ENCODE measurements at regions not wholly inside any gene's neighbourhood (a gene's known extent, or its start where the extent isn't known, plus 50 kb on each side); places are given as distances from the start of the nearest gene placed in this dataset.

DNA sequence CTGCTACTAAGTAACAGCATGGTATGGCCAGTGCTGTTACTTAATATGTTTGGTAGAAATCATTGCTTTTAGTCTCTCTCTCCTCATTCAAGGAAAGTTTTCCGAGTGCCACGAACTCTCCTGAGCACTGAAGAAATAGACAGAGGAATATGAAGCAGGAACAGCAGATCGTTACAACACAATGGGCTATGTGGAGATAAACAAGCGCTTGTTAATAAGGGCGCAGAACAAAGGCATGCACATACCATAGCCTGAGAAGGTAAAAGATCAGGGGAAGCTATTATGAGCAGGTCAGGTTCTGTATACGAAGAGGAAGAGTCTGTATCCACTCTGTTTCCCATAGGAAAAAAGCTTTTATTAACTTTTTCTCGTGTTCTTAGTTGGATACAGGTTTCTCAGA lies 156.2 kb upstream of the CPNE8 start:
- no peak overlapping the region for H3K4me3 ChIP-seq (ENCODE audit: low read depth, low read length)
- ChIA-PET POLR2A (no interaction called here), CTCF (no interaction called here)
- no peak for TF ChIP-seq CTCF (IDR thresholded peaks at IDR 0.05; ENCODE audit: low read depth, low read length)
- no peak overlapping the region for H3K27ac ChIP-seq (ENCODE audit: low read depth, low read length)
- no peaks in the 10 kb centered on the region for H3K27me3 ChIP-seq (ENCODE audit: control insufficient read depth, insufficient read depth, low read length)
- peaks cover 7% of the 10 kb centered on the region for H3K9me3 ChIP-seq (ENCODE audit: control insufficient read depth, insufficient read depth, low read length)
- no peak for DNase-seq (ENCODE audit: low read depth, low spot score)

GRCh38 chr12:39048395-39048794 lies 143.0 kb upstream of the CPNE8 start:
- H3K4me3 ChIP-seq (ENCODE audit: low read depth, low read length) = no peak overlapping the region
- no peak overlapping the region for H3K27ac ChIP-seq (ENCODE audit: low read depth, low read length)
- POLR2A ChIA-PET = no interaction called here
- CTCF ChIA-PET = no interaction called here
- no peak for DNase-seq (ENCODE audit: low read depth, low spot score)
- TF ChIP-seq CTCF (IDR thresholded peaks at IDR 0.05; ENCODE audit: low read depth, low read length) = no peak
- H3K9me3 ChIP-seq (ENCODE audit: control insufficient read depth, insufficient read depth, low read length) = peaks cover 8% of the 10 kb centered on the region
- H3K27me3 ChIP-seq (ENCODE audit: control insufficient read depth, insufficient read depth, low read length) = no peaks in the 10 kb centered on the region

DNA sequence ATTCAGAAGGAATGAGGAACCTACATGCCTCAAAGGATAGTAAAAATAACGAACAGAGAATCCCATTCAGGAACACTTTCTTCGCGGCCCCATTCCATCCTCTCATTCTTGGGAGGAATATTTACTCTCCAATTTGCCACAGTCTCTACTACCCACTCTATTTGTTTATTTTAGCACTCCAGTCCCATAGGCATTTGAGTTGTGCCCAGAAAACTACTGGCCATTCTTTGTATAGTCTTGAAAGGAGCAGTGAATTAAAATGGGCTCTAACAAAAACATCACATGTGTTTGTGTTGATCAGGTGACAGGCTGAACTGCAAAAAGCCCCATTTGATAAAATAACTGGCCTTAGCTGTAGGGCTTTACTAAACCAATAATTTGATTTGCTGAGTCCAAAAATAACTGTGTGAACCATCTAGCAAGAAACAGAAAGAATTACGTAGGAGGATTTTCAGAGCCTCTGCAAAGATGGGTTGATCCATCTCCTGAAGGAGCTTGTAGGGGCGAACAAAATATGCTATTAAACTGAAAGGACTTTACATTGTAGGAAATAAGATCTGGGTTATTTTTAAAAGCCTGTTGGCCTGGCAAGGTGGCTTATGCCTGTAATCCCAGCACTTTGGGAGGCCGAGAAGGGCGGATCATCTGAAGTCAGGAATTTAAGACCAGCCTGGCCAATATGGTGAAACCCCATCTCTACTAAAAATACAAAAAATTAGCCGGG lies 142.3 kb upstream of the CPNE8 start:
- H3K27ac ChIP-seq (ENCODE audit: low read depth, low read length) = no peak overlapping the region
- H3K9me3 ChIP-seq (ENCODE audit: control insufficient read depth, insufficient read depth, low read length) = peaks cover 8% of the 10 kb centered on the region
- no peak for TF ChIP-seq CTCF (IDR thresholded peaks at IDR 0.05; ENCODE audit: low read depth, low read length)
- ChIA-PET POLR2A (no interaction called here), CTCF (no interaction called here)
- DNase-seq (ENCODE audit: low read depth, low spot score) = no peak
- no peaks in the 10 kb centered on the region for H3K27me3 ChIP-seq (ENCODE audit: control insufficient read depth, insufficient read depth, low read length)
- no peak overlapping the region for H3K4me3 ChIP-seq (ENCODE audit: low read depth, low read length)

GRCh38 chr12:39044754-39045153 lies 139.4 kb upstream of the CPNE8 start:
- no peak for DNase-seq (ENCODE audit: low read depth, low spot score)
- H3K9me3 ChIP-seq (ENCODE audit: control insufficient read depth, insufficient read depth, low read length) = peaks cover 7% of the 10 kb centered on the region
- no peak overlapping the region for H3K27ac ChIP-seq (ENCODE audit: low read depth, low read length)
- CTCF ChIA-PET = no interaction called here
- POLR2A ChIA-PET = no interaction called here
- H3K4me3 ChIP-seq (ENCODE audit: low read depth, low read length) = no peak overlapping the region
- no peaks in the 10 kb centered on the region for H3K27me3 ChIP-seq (ENCODE audit: control insufficient read depth, insufficient read depth, low read length)
- no peak for TF ChIP-seq CTCF (IDR thresholded peaks at IDR 0.05; ENCODE audit: low read depth, low read length)

DNA sequence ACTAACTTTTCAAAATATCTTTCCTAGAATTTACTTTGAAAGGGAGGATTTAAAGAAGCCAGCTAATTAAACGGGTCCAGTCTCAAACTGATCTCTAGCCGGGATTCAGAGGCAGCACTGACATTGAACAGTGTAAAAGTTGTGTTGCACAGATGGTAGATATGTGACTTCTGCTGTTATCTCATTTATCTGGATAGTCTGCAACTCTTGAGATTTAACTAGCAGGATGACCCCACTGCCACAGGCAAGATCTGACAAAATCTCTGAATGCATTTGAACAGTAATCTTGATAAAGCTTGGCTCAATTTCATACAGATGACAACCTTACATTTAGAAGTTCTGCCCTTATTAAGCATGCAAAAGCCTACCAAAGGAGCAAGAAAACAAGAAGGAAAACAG lies 138.0 kb upstream of the CPNE8 start:
- H3K27ac ChIP-seq (ENCODE audit: low read depth, low read length) = no peak overlapping the region
- no peak for DNase-seq (ENCODE audit: low read depth, low spot score)
- no peak for TF ChIP-seq CTCF (IDR thresholded peaks at IDR 0.05; ENCODE audit: low read depth, low read length)
- peaks cover 13% of the 10 kb centered on the region for H3K9me3 ChIP-seq (ENCODE audit: control insufficient read depth, insufficient read depth, low read length)
- H3K27me3 ChIP-seq (ENCODE audit: control insufficient read depth, insufficient read depth, low read length) = no peaks in the 10 kb centered on the region
- POLR2A ChIA-PET = no interaction called here
- H3K4me3 ChIP-seq (ENCODE audit: low read depth, low read length) = no peak overlapping the region
- CTCF ChIA-PET = no interaction called here

All from AG04450 (cell line).